BE2C (cell line): ENCODE measurements at regions not wholly inside any gene's neighbourhood (a gene's known extent, or its start where the extent isn't known, plus 50 kb on each side); places are given as distances from the start of the nearest gene placed in this dataset.

Experiments
- DNase-seq: peaks from one replicate; pipeline ENCODE4 v3.0.0-alpha.2; 2020
- H3K27me3 ChIP-seq: fragments of 250-450 bp; sonication (Bioruptor Pico); 2 replicates; pipeline ENCODE4 v1.5.1; 2020; ENCODE audit warnings: mild to moderate bottlenecking
- H3K36me3 ChIP-seq: fragments of 250-450 bp; sonication (Bioruptor Pico); 2 replicates; pipeline ENCODE4 v1.5.1; 2020; ENCODE audit warnings: mild to moderate bottlenecking
- H3K4me1 ChIP-seq: fragments of 250-450 bp; sonication (Bioruptor Pico); 2 replicates; pipeline ENCODE4 v1.5.1; 2020
- H3K4me3 ChIP-seq: 2 replicates; pipeline ENCODE4 v1.5.1; 2011; ENCODE audit warnings: low read depth, low read length
- H3K9me3 ChIP-seq: fragments of 250-450 bp; sonication (Bioruptor Pico); 2 replicates; pipeline ENCODE4 v1.5.1; 2020
- TF ChIP-seq, protein P1 (sequence below): IDR thresholded peaks from 2 replicates; pipeline ENCODE4 v1.5.1; 2012; ENCODE audit warnings: mild to moderate bottlenecking, low read depth, low read length

GRCh38 chr21:20639026-20639425 lies 359.2 kb upstream of the NCAM2 start:
- Histone ChIP-seq H3K27me3 (no peaks in the 10 kb centered on the region), H3K36me3 (no peaks in the 10 kb centered on the region), H3K9me3 (no peaks in the 10 kb centered on the region), H3K4me3 (no peak overlapping the region), H3K4me1 (peaks cover 3% of the 10 kb centered on the region; the same call in 1 of the 2 replicates)
- no peak for DNase-seq
- TF ChIP-seq, protein P1, sequence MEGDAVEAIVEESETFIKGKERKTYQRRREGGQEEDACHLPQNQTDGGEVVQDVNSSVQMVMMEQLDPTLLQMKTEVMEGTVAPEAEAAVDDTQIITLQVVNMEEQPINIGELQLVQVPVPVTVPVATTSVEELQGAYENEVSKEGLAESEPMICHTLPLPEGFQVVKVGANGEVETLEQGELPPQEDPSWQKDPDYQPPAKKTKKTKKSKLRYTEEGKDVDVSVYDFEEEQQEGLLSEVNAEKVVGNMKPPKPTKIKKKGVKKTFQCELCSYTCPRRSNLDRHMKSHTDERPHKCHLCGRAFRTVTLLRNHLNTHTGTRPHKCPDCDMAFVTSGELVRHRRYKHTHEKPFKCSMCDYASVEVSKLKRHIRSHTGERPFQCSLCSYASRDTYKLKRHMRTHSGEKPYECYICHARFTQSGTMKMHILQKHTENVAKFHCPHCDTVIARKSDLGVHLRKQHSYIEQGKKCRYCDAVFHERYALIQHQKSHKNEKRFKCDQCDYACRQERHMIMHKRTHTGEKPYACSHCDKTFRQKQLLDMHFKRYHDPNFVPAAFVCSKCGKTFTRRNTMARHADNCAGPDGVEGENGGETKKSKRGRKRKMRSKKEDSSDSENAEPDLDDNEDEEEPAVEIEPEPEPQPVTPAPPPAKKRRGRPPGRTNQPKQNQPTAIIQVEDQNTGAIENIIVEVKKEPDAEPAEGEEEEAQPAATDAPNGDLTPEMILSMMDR: no peak

- TF ChIP-seq, protein P1: no peak
- no peak for DNase-seq
- Histone ChIP-seq H3K4me3 (no peak overlapping the region), H3K27me3 (no peaks in the 10 kb centered on the region), H3K4me1 (peaks cover 3% of the 10 kb centered on the region; the same call in 1 of the 2 replicates), H3K9me3 (no peaks in the 10 kb centered on the region), H3K36me3 (no peaks in the 10 kb centered on the region)
Observed at GRCh38 chr21:20641241-20641640, 357.0 kb upstream of the NCAM2 start.

GRCh38 chr21:20642681-20643080 lies 355.5 kb upstream of the NCAM2 start:
- H3K36me3 ChIP-seq: no peaks in the 10 kb centered on the region
- peaks cover 3% of the 10 kb centered on the region; the same call in 1 of the 2 replicates for H3K4me1 ChIP-seq
- no peak overlapping the region for H3K4me3 ChIP-seq
- no peaks in the 10 kb centered on the region for H3K9me3 ChIP-seq
- TF ChIP-seq, protein P1: no peak
- DNase-seq: no peak
- H3K27me3 ChIP-seq: no peaks in the 10 kb centered on the region

DNA sequence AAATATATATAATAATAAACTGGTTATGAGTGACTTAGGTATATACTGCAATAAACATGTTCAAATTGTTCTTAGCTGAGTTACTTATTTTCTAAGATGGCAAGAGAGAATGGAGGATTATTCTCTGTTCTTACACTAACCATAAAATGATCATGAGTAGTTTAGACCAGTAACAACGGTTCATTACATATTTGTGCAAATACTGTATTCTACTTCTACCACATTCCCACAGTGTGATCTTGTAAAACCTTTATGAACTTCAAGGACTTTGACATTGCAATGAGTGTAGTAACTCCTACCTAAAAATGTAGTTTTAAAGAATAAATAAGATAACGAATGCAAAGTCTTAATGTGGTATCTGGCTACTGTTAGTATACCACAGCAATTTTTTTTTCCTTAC lies 353.7 kb upstream of the NCAM2 start:
- TF ChIP-seq, protein P1: no peak
- DNase-seq: no peak

DNA sequence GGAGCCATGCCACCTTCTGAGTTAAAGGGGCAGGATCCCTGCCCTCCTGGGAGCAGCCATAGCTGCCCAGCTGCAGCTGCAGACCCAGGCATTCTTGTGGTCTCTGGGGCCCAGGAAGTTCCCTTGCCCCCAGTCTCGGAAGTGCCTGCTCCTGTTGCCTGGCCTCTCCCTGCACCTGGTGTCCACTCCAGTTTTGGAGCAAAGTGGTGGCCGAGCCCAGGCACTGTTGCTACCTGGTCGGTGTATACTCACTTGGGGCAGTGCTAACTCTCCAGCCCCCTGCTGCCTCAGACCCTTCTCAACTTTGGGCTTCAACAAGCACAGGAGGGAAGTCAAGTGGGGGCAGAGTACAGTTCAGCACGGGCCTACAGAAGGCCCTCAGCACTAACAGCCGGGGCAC lies 352.9 kb upstream of the NCAM2 start:
- H3K4me1 ChIP-seq: no peaks in the 10 kb centered on the region
- TF ChIP-seq, protein P1: no peak
- H3K4me3 ChIP-seq: no peak overlapping the region
- no peaks in the 10 kb centered on the region for H3K36me3 ChIP-seq
- no peaks in the 10 kb centered on the region for H3K27me3 ChIP-seq
- DNase-seq: no peak
- H3K9me3 ChIP-seq: no peaks in the 10 kb centered on the region

More for the DNA sequence above, 353.7 kb upstream of the NCAM2 start:
- Histone ChIP-seq H3K27me3 (no peaks in the 10 kb centered on the region), H3K36me3 (no peaks in the 10 kb centered on the region), H3K4me3 (no peak overlapping the region), H3K4me1 (no peaks in the 10 kb centered on the region), H3K9me3 (no peaks in the 10 kb centered on the region)

GRCh38 chr21:20646431-20647165 lies 351.6 kb upstream of the NCAM2 start:
- no peak for DNase-seq
- Histone ChIP-seq H3K36me3 (no peaks in the 10 kb centered on the region), H3K4me1 (no peaks in the 10 kb centered on the region), H3K9me3 (no peaks in the 10 kb centered on the region), H3K4me3 (no peak overlapping the region), H3K27me3 (no peaks in the 10 kb centered on the region)
- TF ChIP-seq, protein P1: no peak
